GM18511 (cell line): ENCODE measurements at regions not wholly inside any gene's neighbourhood (a gene's known extent, or its start where the extent isn't known, plus 50 kb on each side); places are given as distances from the start of the nearest gene placed in this dataset.

Experiments used
- ATAC-seq: cut with Tn5 transposase; IDR thresholded peaks from one replicate; pipeline ENCODE4 v1.9.1; 2021; ENCODE audit warnings: mild to moderate bottlenecking, moderate library complexity; ENCODE audit not compliant: unreplicated experiment

GRCh38 chr10:118501637-118502440 is 93.6 kb downstream of the PRLHR start:
- no peak for ATAC-seq

- no peak for ATAC-seq
Measured at GRCh38 chr10:118501171-118501570, 94.3 kb downstream of the PRLHR start.

- ATAC-seq: no peak
Measured at GRCh38 chr10:118500477-118501104, 94.9 kb downstream of the PRLHR start.

GRCh38 chr10:118499186-118499585 is 96.3 kb downstream of the PRLHR start:
- no peak for ATAC-seq

- ATAC-seq: no peak
Measured at GRCh38 chr10:118498623-118499022, 96.8 kb downstream of the PRLHR start.

- no peak for ATAC-seq
Measured at GRCh38 chr10:118497227-118497626, 98.2 kb downstream of the PRLHR start.

GRCh38 chr10:118496525-118496924 is 98.9 kb downstream of the PRLHR start:
- ATAC-seq: no peak

- no peak for ATAC-seq
Measured at GRCh38 chr10:118495499-118495898, 99.9 kb downstream of the PRLHR start.

- no peak for ATAC-seq
Measured at GRCh38 chr10:118491055-118491454, 104.4 kb downstream of the PRLHR start.

- no peak for ATAC-seq
Measured at GRCh38 chr10:118488710-118489497, 106.5 kb downstream of the PRLHR start.

- no peak for ATAC-seq
Measured at GRCh38 chr10:118485641-118486040, 109.8 kb downstream of the PRLHR start.

- no peak for ATAC-seq
Measured at GRCh38 chr10:118484152-118484871, 111.1 kb downstream of the PRLHR start.

- ATAC-seq: no peak
Measured at GRCh38 chr10:118483496-118483895, 112.0 kb downstream of the PRLHR start.

GRCh38 chr10:118482393-118483331 is 112.8 kb downstream of the PRLHR start:
- no peak for ATAC-seq

GRCh38 chr10:118481871-118482270 is 113.6 kb downstream of the PRLHR start:
- ATAC-seq: no peak

GRCh38 chr10:118475214-118475613 is 120.2 kb downstream of the PRLHR start:
- no peak for ATAC-seq

- ATAC-seq: no peak
Measured at GRCh38 chr10:118474111-118474510, 121.3 kb downstream of the PRLHR start.

GRCh38 chr10:118473305-118473960 is 122.0 kb downstream of the PRLHR start:
- no peak for ATAC-seq
